PC-3 (cell line): ENCODE measurements at regions not wholly inside any gene's neighbourhood (a gene's known extent, or its start where the extent isn't known, plus 50 kb on each side); places are given as distances from the start of the nearest gene placed in this dataset.

Experiments used
- ATAC-seq: fragments of 200-7000 bp; cut with Tn5 transposase; 2 replicates; pipeline ENCODE4 v1.9.1; 2020; ENCODE audit warnings: mild to moderate bottlenecking, moderate library complexity
- BruUV-seq: library from RNA; stranded (reverse); fragments of 400-500 nt; replicated peaks from 2 replicates; lab custom pipeline; 2021; lab: Mats Ljungman, UMichigan
- CTCF ChIA-PET: fragments of 300-600 bp; sonication (Branson Sonifier 250); formaldehyde crosslinking; loops from one replicate; lab custom pipeline; 2022; ENCODE audit warnings: antibody characterized with exemption; lab: Charles Lee
- POLR2A ChIA-PET: fragments of 300-600 bp; sonication (Branson Sonifier 250); formaldehyde crosslinking; loops from one replicate; lab custom pipeline; 2022; ENCODE audit warnings: antibody characterized with exemption; ENCODE audit not compliant: unreplicated experiment; lab: Charles Lee
- DNase-seq: peaks from one replicate; pipeline ENCODE4 v3.0.0-alpha.2; 2015
- H2AFZ ChIP-seq: fragments of 300-600 bp; sonication (generic); 2 replicates; pipeline ENCODE4 v1.6.0; 2016; ENCODE audit warnings: antibody characterized with exemption, low read length
- H3F3A ChIP-seq: fragments of 300-600 bp; sonication (generic); one replicate; pipeline ENCODE4 v1.6.0; 2017; ENCODE audit warnings: antibody characterized with exemption, low read length, control low read depth, mild to moderate bottlenecking; ENCODE audit not compliant: unreplicated experiment
- H3K27ac ChIP-seq: fragments of 300-600 bp; sonication (generic); 2 replicates; pipeline ENCODE4 v1.5.1; 2016; ENCODE audit warnings: mild to moderate bottlenecking, low read length
- H3K27me3 ChIP-seq: fragments of 300-600 bp; sonication (generic); 2 replicates; pipeline ENCODE4 v1.6.1; 2016; ENCODE audit warnings: low read length, mixed read lengths
- H3K36me3 ChIP-seq: fragments of 300-600 bp; sonication (generic); 2 replicates; pipeline ENCODE4 v1.6.1; 2016; ENCODE audit warnings: low read depth, mixed run types, low read length, mixed read lengths
- H3K4me1 ChIP-seq: fragments of 300-600 bp; sonication (generic); 2 replicates; pipeline ENCODE4 v1.5.1; 2016; ENCODE audit warnings: low read length; ENCODE audit not compliant: insufficient read depth
- H3K4me2 ChIP-seq: fragments of 300-600 bp; sonication (generic); 2 replicates; pipeline ENCODE4 v1.6.0; 2016; ENCODE audit warnings: low read length
- H3K4me3 ChIP-seq: fragments of 300-600 bp; sonication (generic); 2 replicates; pipeline ENCODE4 v1.5.1; 2016; ENCODE audit warnings: mild to moderate bottlenecking, low read length, mixed read lengths
- H3K79me2 ChIP-seq: fragments of 300-600 bp; sonication (generic); 2 replicates; pipeline ENCODE4 v1.6.1; 2017; ENCODE audit warnings: low read length, mixed read lengths
- H3K9ac ChIP-seq: fragments of 300-600 bp; sonication (generic); 2 replicates; pipeline ENCODE4 v1.6.0; 2016; ENCODE audit warnings: mild to moderate bottlenecking, low read length
- H3K9me2 ChIP-seq: fragments of 300-600 bp; sonication (generic); replicated peaks from 2 replicates; pipeline ENCODE4 v1.6.1; 2016; ENCODE audit warnings: mixed run types, low read length, mixed read lengths
- H3K9me3 ChIP-seq: fragments of 300-600 bp; sonication (generic); 2 replicates; pipeline ENCODE4 v1.6.1; 2016; ENCODE audit warnings: low read length, mixed read lengths
- H4K20me1 ChIP-seq: fragments of 300-600 bp; sonication (generic); 2 replicates; pipeline ENCODE4 v1.6.1; 2016; ENCODE audit warnings: low read length, mixed read lengths
- EZH2 ChIP-seq: fragments of 300-600 bp; sonication (generic); IDR thresholded peaks from one replicate; pipeline ENCODE4 v1.6.1; 2017; ENCODE audit warnings: antibody characterized with exemption, mild to moderate bottlenecking, low read length; ENCODE audit not compliant: unreplicated experiment
- EZH2phosphoT487 ChIP-seq: fragments of 300-600 bp; sonication (generic); IDR thresholded peaks from 2 replicates; pipeline ENCODE4 v1.6.1; 2018; ENCODE audit warnings: mild to moderate bottlenecking, antibody characterized with exemption, low read length, borderline replicate concordance
- intact Hi-C: fragments of 100-400 bp; cut with micrococcal nuclease; formaldehyde crosslinking; loops from 2 replicates; pipeline ENCODE4 v1.9.0; 2023
- TF ChIP-seq, protein P1 (sequence below): fragments of 300-600 bp; sonication (generic); conservative IDR thresholded peaks from 2 replicates; pipeline ENCODE4 v1.5.1; 2017; ENCODE audit warnings: antibody characterized with exemption, low read depth, mild to moderate bottlenecking, low read length

DNA sequence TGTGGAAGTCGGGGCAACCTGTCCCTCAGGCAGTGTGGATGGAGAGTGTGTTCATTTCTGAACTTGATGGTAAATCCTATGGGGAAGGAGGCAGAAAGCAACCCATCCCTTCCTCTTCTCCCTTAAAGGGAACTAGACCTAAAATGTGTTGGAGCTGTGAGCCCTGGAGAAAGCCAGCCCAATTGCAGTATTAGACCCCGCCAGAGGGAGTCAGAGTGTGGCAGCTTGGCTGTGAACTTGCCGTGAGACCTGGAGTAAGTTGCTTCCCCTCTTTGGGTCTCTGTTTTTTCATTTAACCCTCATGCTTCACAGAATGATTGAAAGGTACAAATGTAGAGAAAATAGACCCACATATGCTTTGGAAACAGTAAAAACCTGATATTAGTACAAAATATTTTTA, 108.7 kb upstream of the PAK3 start:
- H3K27ac ChIP-seq = no peak overlapping the region
- H3K4me2 ChIP-seq = no peak overlapping the region
- peak; percentile 35; the same call in 1 of the 2 replicates for ATAC-seq
- H3K9ac ChIP-seq = no peak overlapping the region
- no peaks in the 10 kb centered on the region for H3K9me2 ChIP-seq
- CTCF ChIA-PET = interaction anchor here (1.0 kb wide), 2 partner anchors 113 to 150 kb away, joined by 3 to 4 read pairs; no protein-coding TSS in a partner anchor
- no peaks in the 10 kb centered on the region for H3F3A ChIP-seq
- H3K79me2 ChIP-seq = no peaks in the 10 kb centered on the region
- H3K9me3 ChIP-seq = no peaks in the 10 kb centered on the region
- POLR2A ChIA-PET = no interaction called here
- H3K4me3 ChIP-seq = no peak overlapping the region
- no peak for TF ChIP-seq EZH2phosphoT487
- TF ChIP-seq, protein P1, sequence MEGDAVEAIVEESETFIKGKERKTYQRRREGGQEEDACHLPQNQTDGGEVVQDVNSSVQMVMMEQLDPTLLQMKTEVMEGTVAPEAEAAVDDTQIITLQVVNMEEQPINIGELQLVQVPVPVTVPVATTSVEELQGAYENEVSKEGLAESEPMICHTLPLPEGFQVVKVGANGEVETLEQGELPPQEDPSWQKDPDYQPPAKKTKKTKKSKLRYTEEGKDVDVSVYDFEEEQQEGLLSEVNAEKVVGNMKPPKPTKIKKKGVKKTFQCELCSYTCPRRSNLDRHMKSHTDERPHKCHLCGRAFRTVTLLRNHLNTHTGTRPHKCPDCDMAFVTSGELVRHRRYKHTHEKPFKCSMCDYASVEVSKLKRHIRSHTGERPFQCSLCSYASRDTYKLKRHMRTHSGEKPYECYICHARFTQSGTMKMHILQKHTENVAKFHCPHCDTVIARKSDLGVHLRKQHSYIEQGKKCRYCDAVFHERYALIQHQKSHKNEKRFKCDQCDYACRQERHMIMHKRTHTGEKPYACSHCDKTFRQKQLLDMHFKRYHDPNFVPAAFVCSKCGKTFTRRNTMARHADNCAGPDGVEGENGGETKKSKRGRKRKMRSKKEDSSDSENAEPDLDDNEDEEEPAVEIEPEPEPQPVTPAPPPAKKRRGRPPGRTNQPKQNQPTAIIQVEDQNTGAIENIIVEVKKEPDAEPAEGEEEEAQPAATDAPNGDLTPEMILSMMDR = peak; percentile 32
- H3K36me3 ChIP-seq = no peaks in the 10 kb centered on the region
- intact Hi-C loops = no loop called here
- no peaks in the 10 kb centered on the region for H4K20me1 ChIP-seq
- H2AFZ ChIP-seq = no peak overlapping the region
- H3K27me3 ChIP-seq = no peaks in the 10 kb centered on the region
- DNase-seq = peak; percentile 16
- no TSS peak for BruUV-seq
- H3K4me1 ChIP-seq = no peaks in the 10 kb centered on the region

DNA sequence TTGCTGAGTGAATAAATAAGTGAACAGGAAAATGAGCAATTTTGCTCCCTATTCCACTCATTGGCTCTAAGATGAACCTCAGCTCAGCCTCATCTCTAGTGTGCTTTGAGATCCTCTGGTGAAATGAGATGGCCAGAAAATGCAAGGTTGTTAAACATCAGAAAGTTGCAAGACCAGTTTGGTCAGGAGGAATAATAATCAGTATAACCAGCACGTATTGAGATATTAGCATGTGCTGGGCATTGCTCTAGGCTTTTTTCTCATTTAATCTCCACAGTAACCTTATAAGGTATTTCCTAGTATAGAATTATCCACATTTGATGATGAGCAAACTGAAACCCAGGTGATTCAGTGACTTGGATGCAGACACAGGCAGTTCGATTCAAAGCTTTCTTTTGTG, 110.5 kb upstream of the PAK3 start:
- intact Hi-C loops = no loop called here

DNA sequence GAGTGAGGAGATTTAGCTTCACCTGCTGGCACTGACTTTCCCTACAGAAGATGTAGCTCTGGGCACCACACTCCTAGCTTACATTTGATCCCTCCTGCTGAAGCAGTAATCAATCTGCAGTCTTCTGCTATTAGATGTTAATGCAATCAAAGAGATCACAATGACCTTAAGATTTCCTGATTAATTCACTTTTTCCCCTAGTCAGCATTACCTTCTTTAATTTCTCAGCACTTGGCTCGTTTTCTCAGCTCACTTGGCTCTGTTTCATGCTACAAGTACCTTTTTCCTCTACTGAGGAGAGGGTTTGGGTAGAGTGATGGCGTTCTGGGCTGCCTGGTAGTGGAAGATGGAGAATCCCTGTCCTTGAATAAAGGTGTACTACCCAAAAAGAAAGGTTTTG, 113.0 kb upstream of the PAK3 start:
- Histone ChIP-seq H4K20me1 (no peaks in the 10 kb centered on the region), H3K27me3 (no peaks in the 10 kb centered on the region), H3K9me3 (no peaks in the 10 kb centered on the region), H3K79me2 (no peaks in the 10 kb centered on the region), H3K27ac (no peak overlapping the region), H3K4me2 (no peak overlapping the region), H3K36me3 (no peaks in the 10 kb centered on the region), H3K4me3 (no peak overlapping the region), H2AFZ (no peak overlapping the region), H3K9ac (no peak overlapping the region), H3K9me2 (no peaks in the 10 kb centered on the region), H3F3A (no peaks in the 10 kb centered on the region), H3K4me1 (no peaks in the 10 kb centered on the region)
- DNase-seq (no peak), ATAC-seq (no peak)
- BruUV-seq = no TSS peak
- ChIA-PET POLR2A (no interaction called here), CTCF (no interaction called here)
- no peak for TF ChIP-seq EZH2
- no peak for TF ChIP-seq EZH2phosphoT487
- TF ChIP-seq, protein P1 = no peak
- intact Hi-C loops = no loop called here

More for the DNA sequence above, 110.5 kb upstream of the PAK3 start:
- Histone ChIP-seq H3K4me1 (no peaks in the 10 kb centered on the region), H4K20me1 (no peaks in the 10 kb centered on the region), H3K27ac (no peak overlapping the region), H2AFZ (no peak overlapping the region), H3K9me3 (no peaks in the 10 kb centered on the region), H3F3A (no peaks in the 10 kb centered on the region), H3K36me3 (no peaks in the 10 kb centered on the region), H3K9me2 (no peaks in the 10 kb centered on the region), H3K9ac (no peak overlapping the region), H3K79me2 (no peaks in the 10 kb centered on the region), H3K4me3 (no peak overlapping the region), H3K4me2 (no peak overlapping the region), H3K27me3 (no peaks in the 10 kb centered on the region)
- ChIA-PET CTCF (no interaction called here), POLR2A (no interaction called here)
- DNase-seq = peak; percentile 38
- no peak for ATAC-seq
- BruUV-seq = no TSS peak
- no peak for TF ChIP-seq EZH2phosphoT487
- TF ChIP-seq EZH2 = no peak
- TF ChIP-seq, protein P1 = no peak
